Mesendoderm (in vitro differentiated cells): ENCODE measurements at regions not wholly inside any gene's neighbourhood (a gene's known extent, or its start where the extent isn't known, plus 50 kb on each side); places are given as distances from the start of the nearest gene placed in this dataset.

Experiments
- DNase-seq: peaks from one replicate; pipeline ENCODE4 v3.0.0; 2013
- H2AK5ac ChIP-seq: 2 replicates; pipeline ENCODE4 v1.6.1; 2013; ENCODE audit warnings: low read length, inconsistent platforms
- H2BK120ac ChIP-seq: 2 replicates; pipeline ENCODE4 v1.6.1; 2013; ENCODE audit warnings: low read depth, mild to moderate bottlenecking, low read length, moderate library complexity, mixed read lengths
- H2BK15ac ChIP-seq: replicated peaks from 2 replicates; pipeline ENCODE4 v1.6.1; 2013; ENCODE audit warnings: low read depth, mild to moderate bottlenecking, moderate library complexity
- H2BK5ac ChIP-seq: 2 replicates; pipeline ENCODE4 v1.6.1; 2013; ENCODE audit warnings: low read length, inconsistent platforms
- H3K18ac ChIP-seq: 2 replicates; pipeline ENCODE4 v1.6.1; 2013; ENCODE audit warnings: mild to moderate bottlenecking, low read length, mixed read lengths
- H3K23ac ChIP-seq: one replicate; pipeline ENCODE4 v1.6.1; 2013; ENCODE audit warnings: low read length
- H3K27ac ChIP-seq: 2 replicates; pipeline ENCODE4 v1.5.1; 2013; ENCODE audit warnings: low read depth, mild to moderate bottlenecking, inconsistent platforms, low read length, moderate library complexity
- H3K27me3 ChIP-seq: 2 replicates; pipeline ENCODE4 v1.6.1; 2013; ENCODE audit warnings: low read length, control low read depth, mild to moderate bottlenecking, inconsistent platforms; ENCODE audit not compliant: insufficient read depth, poor library complexity
- H3K36me3 ChIP-seq: 2 replicates; pipeline ENCODE4 v1.6.1; 2013; ENCODE audit warnings: low read length, inconsistent platforms; ENCODE audit not compliant: control insufficient read depth, insufficient read depth
- H3K4ac ChIP-seq: one replicate; pipeline ENCODE4 v1.6.1; 2013; ENCODE audit warnings: low read depth, mild to moderate bottlenecking, low read length, moderate library complexity
- H3K4me1 ChIP-seq: 2 replicates; pipeline ENCODE4 v1.6.1; 2013; ENCODE audit warnings: low read depth, low read length, inconsistent platforms; ENCODE audit not compliant: control insufficient read depth
- H3K4me2 ChIP-seq: 2 replicates; pipeline ENCODE4 v1.6.1; 2013; ENCODE audit warnings: low read length
- H3K4me3 ChIP-seq: 2 replicates; pipeline ENCODE4 v1.5.1; 2013; ENCODE audit warnings: mild to moderate bottlenecking, low read length
- H3K56ac ChIP-seq: one replicate; pipeline ENCODE4 v1.6.1; 2013; ENCODE audit warnings: low read length
- H3K79me1 ChIP-seq: 2 replicates; pipeline ENCODE4 v1.6.1; 2013; ENCODE audit warnings: low read length, inconsistent platforms
- H3K79me2 ChIP-seq: 2 replicates; pipeline ENCODE4 v1.6.1; 2013; ENCODE audit warnings: mild to moderate bottlenecking, low read length; ENCODE audit not compliant: control insufficient read depth, insufficient read depth
- H3K9ac ChIP-seq: 2 replicates; pipeline ENCODE4 v1.6.1; 2013; ENCODE audit warnings: low read length, inconsistent platforms
- H4K5ac ChIP-seq: one replicate; pipeline ENCODE4 v1.6.1; 2013; ENCODE audit warnings: low read length
- H4K8ac ChIP-seq: one replicate; pipeline ENCODE4 v1.6.1; 2013; ENCODE audit warnings: low read depth, mild to moderate bottlenecking, control low read depth, low read length, moderate library complexity
- WGBS: extraction: QIAGEN DNeasy Blood & Tissue Kit; methylation state at CpG from one replicate; pipeline ENCODE4 v1.1.7; 2013; ENCODE audit warnings: low lambda C conversion rate, missing lambda C conversion rate; ENCODE audit not compliant: insufficient coverage; ENCODE audit errors: extremely low coverage; 5-methylcytosine and 5-hydroxymethylcytosine counted together

- WGBS, result no CpG with 5 or more reads among the region's 4 CpGs
- H3K27me3 ChIP-seq, result no peaks in the 10 kb centered on the region
- H3K56ac ChIP-seq, result no peak overlapping the region
- no peaks in the 10 kb centered on the region for H3K4me1 ChIP-seq
- H3K4ac ChIP-seq, result no peak overlapping the region
- no peaks in the 10 kb centered on the region for H3K79me1 ChIP-seq
- H3K4me3 ChIP-seq, result no peak overlapping the region
- no peak overlapping the region for H3K18ac ChIP-seq
- H3K36me3 ChIP-seq, result no peaks in the 10 kb centered on the region
- H2BK5ac ChIP-seq, result no peak overlapping the region
- H2BK120ac ChIP-seq, result no peak overlapping the region
- H4K5ac ChIP-seq, result no peak overlapping the region
- no peak for DNase-seq
- no peak overlapping the region for H2AK5ac ChIP-seq
- no peak overlapping the region for H3K27ac ChIP-seq
- H3K79me2 ChIP-seq, result no peaks in the 10 kb centered on the region
- no peak overlapping the region for H4K8ac ChIP-seq
- H3K9ac ChIP-seq, result no peak overlapping the region
- no peak overlapping the region for H3K4me2 ChIP-seq
- no peak overlapping the region for H3K23ac ChIP-seq
- H2BK15ac ChIP-seq, result no peak overlapping the region
These were observed 280.6 kb downstream of the CALCRL start for GRCh38 chr2:187167491-187167890.

- peak; percentile 45 for DNase-seq
- Histone ChIP-seq H3K9ac (no peak overlapping the region), H2AK5ac (no peak overlapping the region), H3K27me3 (no peaks in the 10 kb centered on the region), H3K23ac (no peak overlapping the region), H3K4me2 (no peak overlapping the region), H4K5ac (no peak overlapping the region), H3K4ac (no peak overlapping the region), H3K18ac (no peak overlapping the region), H3K36me3 (no peaks in the 10 kb centered on the region), H3K56ac (no peak overlapping the region), H3K79me2 (no peaks in the 10 kb centered on the region), H2BK120ac (no peak overlapping the region), H3K4me3 (no peak overlapping the region), H4K8ac (no peak overlapping the region), H2BK5ac (no peak overlapping the region), H3K27ac (no peak overlapping the region), H3K79me1 (no peaks in the 10 kb centered on the region), H2BK15ac (no peak overlapping the region), H3K4me1 (no peaks in the 10 kb centered on the region)
- WGBS, result no CpG with 5 or more reads among the region's 1 CpG
These were observed 282.0 kb downstream of the CALCRL start for GRCh38 chr2:187165936-187166610.

GRCh38 chr2:187158452-187158851 lies 289.6 kb downstream of the CALCRL start:
- no peak overlapping the region for H3K4me2 ChIP-seq
- H3K27ac ChIP-seq, result no peak overlapping the region
- H3K4ac ChIP-seq, result no peak overlapping the region
- no peaks in the 10 kb centered on the region for H3K4me1 ChIP-seq
- DNase-seq, result no peak
- H3K18ac ChIP-seq, result no peak overlapping the region
- no peak overlapping the region for H3K56ac ChIP-seq
- H2AK5ac ChIP-seq, result no peak overlapping the region
- H4K8ac ChIP-seq, result no peak overlapping the region
- no peak overlapping the region for H3K4me3 ChIP-seq
- H2BK15ac ChIP-seq, result no peak overlapping the region
- no peaks in the 10 kb centered on the region for H3K27me3 ChIP-seq
- H3K79me2 ChIP-seq, result no peaks in the 10 kb centered on the region
- no CpG with 5 or more reads among the region's 3 CpGs for WGBS
- no peak overlapping the region for H3K9ac ChIP-seq
- H2BK5ac ChIP-seq, result no peak overlapping the region
- H3K79me1 ChIP-seq, result no peaks in the 10 kb centered on the region
- H4K5ac ChIP-seq, result no peak overlapping the region
- no peak overlapping the region for H3K23ac ChIP-seq
- H2BK120ac ChIP-seq, result no peak overlapping the region
- H3K36me3 ChIP-seq, result no peaks in the 10 kb centered on the region

- Histone ChIP-seq H3K9ac (no peak overlapping the region), H3K56ac (no peak overlapping the region), H4K5ac (no peak overlapping the region), H2AK5ac (no peak overlapping the region), H2BK15ac (no peak overlapping the region), H2BK5ac (no peak overlapping the region), H3K4me2 (no peak overlapping the region), H3K79me1 (no peaks in the 10 kb centered on the region), H3K4me3 (no peak overlapping the region), H3K27ac (no peak overlapping the region), H3K23ac (no peak overlapping the region), H4K8ac (no peak overlapping the region), H3K36me3 (no peaks in the 10 kb centered on the region), H2BK120ac (no peak overlapping the region), H3K18ac (no peak overlapping the region), H3K4ac (no peak overlapping the region), H3K4me1 (no peaks in the 10 kb centered on the region), H3K79me2 (no peaks in the 10 kb centered on the region), H3K27me3 (no peaks in the 10 kb centered on the region)
- no peak for DNase-seq
- no CpG with 5 or more reads among the region's 2 CpGs for WGBS
These were observed 291.0 kb downstream of the CALCRL start for GRCh38 chr2:187157046-187157445.

- WGBS, result no CpG with 5 or more reads among the region's 1 CpG
- H4K8ac ChIP-seq, result no peak overlapping the region
- H3K56ac ChIP-seq, result no peak overlapping the region
- no peaks in the 10 kb centered on the region for H3K79me1 ChIP-seq
- no peak overlapping the region for H3K18ac ChIP-seq
- no peak overlapping the region for H2AK5ac ChIP-seq
- no peak overlapping the region for H2BK5ac ChIP-seq
- H3K4me2 ChIP-seq, result no peak overlapping the region
- no peak overlapping the region for H3K4me3 ChIP-seq
- no peak overlapping the region for H3K4ac ChIP-seq
- H3K79me2 ChIP-seq, result no peaks in the 10 kb centered on the region
- no peak for DNase-seq
- H2BK120ac ChIP-seq, result no peak overlapping the region
- H3K27me3 ChIP-seq, result no peaks in the 10 kb centered on the region
- H2BK15ac ChIP-seq, result no peak overlapping the region
- no peak overlapping the region for H3K27ac ChIP-seq
- H3K23ac ChIP-seq, result no peak overlapping the region
- no peak overlapping the region for H4K5ac ChIP-seq
- H3K4me1 ChIP-seq, result no peaks in the 10 kb centered on the region
- no peaks in the 10 kb centered on the region for H3K36me3 ChIP-seq
- no peak overlapping the region for H3K9ac ChIP-seq
These were observed 292.6 kb downstream of the CALCRL start for GRCh38 chr2:187155476-187155875.

GRCh38 chr2:187150670-187151069 lies 297.4 kb downstream of the CALCRL start:
- no peak overlapping the region for H2BK5ac ChIP-seq

More at GRCh38 chr2:187150670-187151069, 297.4 kb downstream of the CALCRL start:
- Histone ChIP-seq H2BK120ac (no peak overlapping the region), H3K4me1 (no peaks in the 10 kb centered on the region), H3K79me2 (no peaks in the 10 kb centered on the region), H3K4me3 (no peak overlapping the region), H3K4ac (no peak overlapping the region), H4K8ac (no peak overlapping the region), H3K56ac (no peak overlapping the region), H3K79me1 (no peaks in the 10 kb centered on the region), H3K27me3 (no peaks in the 10 kb centered on the region), H3K36me3 (no peaks in the 10 kb centered on the region), H3K9ac (no peak overlapping the region), H2AK5ac (no peak overlapping the region), H3K4me2 (no peak overlapping the region), H3K18ac (no peak overlapping the region), H2BK15ac (no peak overlapping the region), H3K27ac (no peak overlapping the region), H3K23ac (no peak overlapping the region), H4K5ac (no peak overlapping the region)
- no peak for DNase-seq
- WGBS, result no CpG with 5 or more reads among the region's 3 CpGs
